HepG2 (cell line): ENCODE measurements at regions not wholly inside any gene's neighbourhood (a gene's known extent, or its start where the extent isn't known, plus 50 kb on each side); places are given as distances from the start of the nearest gene placed in this dataset.

Experiments used
- CREB1 ChIP-seq, 2 experiments: fragments of 450-650 bp in 1 of 2; IDR thresholded peaks; 2 replicates each; pipeline ENCODE4 v1.6.1; 2016 to 2017; ENCODE audit warnings: control low read depth in 1 of 2, mild to moderate bottlenecking in 1 of 2, missing compliant biosample characterization in 1 of 2, missing genetic modification characterization in 1 of 2
- FOXK2 ChIP-seq: fragments of 450-650 bp; IDR thresholded peaks from 2 replicates; pipeline ENCODE4 v1.6.1; 2016
- HIVEP1 ChIP-seq: sonication (generic); formaldehyde crosslinking; IDR thresholded peaks from 2 replicates; pipeline ENCODE4 v1.4.0; 2020; ENCODE audit warnings: mild to moderate bottlenecking, missing genetic modification reagents
- KDM1A ChIP-seq: IDR thresholded peaks from 2 replicates; pipeline ENCODE4 v1.6.1; 2016; ENCODE audit warnings: missing compliant biosample characterization
- KMT2A ChIP-seq: sonication (generic); formaldehyde crosslinking; IDR thresholded peaks from 2 replicates; pipeline ENCODE4 v1.4.0; 2020; ENCODE audit warnings: missing genetic modification reagents
- MTF1 ChIP-seq: sonication (generic); formaldehyde crosslinking; IDR thresholded peaks from 2 replicates; pipeline ENCODE4 v1.5.0; 2020; ENCODE audit warnings: missing genetic modification reagents
- NFYB ChIP-seq: sonication (generic); formaldehyde crosslinking; IDR thresholded peaks from 2 replicates; pipeline ENCODE4 v1.4.0; 2020; ENCODE audit warnings: missing genetic modification reagents
- NRL ChIP-seq: sonication (generic); formaldehyde crosslinking; IDR thresholded peaks from 2 replicates; pipeline ENCODE4 v1.5.0; 2020; ENCODE audit warnings: missing genetic modification reagents, mild to moderate bottlenecking, moderate library complexity, borderline replicate concordance
- PRPF4 ChIP-seq: fragments of 200-400 bp; formaldehyde crosslinking; IDR thresholded peaks from 2 replicates; pipeline ENCODE4 v1.6.1; 2016; ENCODE audit warnings: low read length, low read depth; ENCODE audit not compliant: poor library complexity, severe bottlenecking
- RNF2 ChIP-seq: fragments of 450-650 bp; conservative IDR thresholded peaks from 2 replicates; pipeline ENCODE4 v1.6.1; 2016; ENCODE audit warnings: low read depth
- ZC3H13 ChIP-seq: sonication (generic); formaldehyde crosslinking; IDR thresholded peaks from 2 replicates; pipeline ENCODE4 v1.8.1; 2023; ENCODE audit warnings: mild to moderate bottlenecking, missing genetic modification reagents, moderate library complexity
- ZNF761 ChIP-seq: sonication (generic); formaldehyde crosslinking; conservative IDR thresholded peaks from 2 replicates; pipeline ENCODE4 v1.4.0; 2020; ENCODE audit warnings: mild to moderate bottlenecking, missing genetic modification reagents
- ZNF768 ChIP-seq: sonication (generic); formaldehyde crosslinking; IDR thresholded peaks from 2 replicates; pipeline ENCODE4 v1.4.0; 2020; ENCODE audit warnings: missing genetic modification reagents
- ZZZ3 ChIP-seq: sonication (generic); formaldehyde crosslinking; IDR thresholded peaks from 2 replicates; pipeline ENCODE4 v1.4.0; 2020; ENCODE audit warnings: missing genetic modification reagents, mild to moderate bottlenecking, borderline replicate concordance
- TF ChIP-seq, protein P1 (sequence below): sonication (generic); formaldehyde crosslinking; IDR thresholded peaks from 2 replicates; pipeline ENCODE4 v1.5.1; 2020; ENCODE audit warnings: mild to moderate bottlenecking, missing genetic modification reagents
- TF ChIP-seq, protein P2 (sequence below): sonication (generic); formaldehyde crosslinking; IDR thresholded peaks from 2 replicates; pipeline ENCODE4 v1.5.0; 2020; ENCODE audit warnings: mild to moderate bottlenecking, missing genetic modification reagents, borderline replicate concordance
- TF ChIP-seq, protein P3 (sequence below): sonication (generic); formaldehyde crosslinking; IDR thresholded peaks from 2 replicates; pipeline ENCODE4 v1.5.0; 2020; ENCODE audit warnings: mild to moderate bottlenecking, missing genetic modification reagents, moderate library complexity
- TF ChIP-seq, protein P4 (sequence below): IDR thresholded peaks from 2 replicates; pipeline ENCODE4 v1.6.1; 2016
- TF ChIP-seq, protein P5 (sequence below): sonication (generic); formaldehyde crosslinking; IDR thresholded peaks from 2 replicates; pipeline ENCODE4 v1.9.0; 2022; ENCODE audit warnings: low read depth, missing genetic modification reagents

DNA sequence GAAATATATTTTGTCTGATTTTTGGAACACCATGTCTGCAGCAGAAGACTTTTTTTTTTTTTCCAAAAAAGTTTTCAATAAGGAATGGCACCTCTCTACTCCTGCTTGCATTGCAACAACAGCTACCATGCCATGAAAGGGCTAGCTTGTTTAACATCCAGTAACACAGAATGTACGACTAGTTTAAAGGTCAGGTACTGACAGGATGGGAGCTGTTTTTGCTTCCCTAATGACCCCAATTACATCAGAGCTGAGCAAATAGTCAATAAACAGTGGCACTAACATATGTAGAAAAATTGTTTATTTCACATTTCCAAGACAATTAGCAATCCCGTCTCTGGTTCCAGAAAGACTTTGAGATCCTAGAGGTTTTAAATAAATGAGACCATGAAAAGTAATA, 693.8 kb downstream of the NR2F1-AS1 start (continued):
- TF ChIP-seq CREB1 (IDR thresholded peaks at IDR 0.05), result peak; percentile 38; the same call in 1 of the 2 replicates
- TF ChIP-seq CREB1 (CRISPR knock-in tag; IDR thresholded peaks at IDR 0.05), result peak; percentile 80
- peak; percentile 52; the same call in 1 of the 2 replicates for TF ChIP-seq FOXK2
- no peak for TF ChIP-seq NRL (CRISPR knock-in tag)
- TF ChIP-seq, protein P1, sequence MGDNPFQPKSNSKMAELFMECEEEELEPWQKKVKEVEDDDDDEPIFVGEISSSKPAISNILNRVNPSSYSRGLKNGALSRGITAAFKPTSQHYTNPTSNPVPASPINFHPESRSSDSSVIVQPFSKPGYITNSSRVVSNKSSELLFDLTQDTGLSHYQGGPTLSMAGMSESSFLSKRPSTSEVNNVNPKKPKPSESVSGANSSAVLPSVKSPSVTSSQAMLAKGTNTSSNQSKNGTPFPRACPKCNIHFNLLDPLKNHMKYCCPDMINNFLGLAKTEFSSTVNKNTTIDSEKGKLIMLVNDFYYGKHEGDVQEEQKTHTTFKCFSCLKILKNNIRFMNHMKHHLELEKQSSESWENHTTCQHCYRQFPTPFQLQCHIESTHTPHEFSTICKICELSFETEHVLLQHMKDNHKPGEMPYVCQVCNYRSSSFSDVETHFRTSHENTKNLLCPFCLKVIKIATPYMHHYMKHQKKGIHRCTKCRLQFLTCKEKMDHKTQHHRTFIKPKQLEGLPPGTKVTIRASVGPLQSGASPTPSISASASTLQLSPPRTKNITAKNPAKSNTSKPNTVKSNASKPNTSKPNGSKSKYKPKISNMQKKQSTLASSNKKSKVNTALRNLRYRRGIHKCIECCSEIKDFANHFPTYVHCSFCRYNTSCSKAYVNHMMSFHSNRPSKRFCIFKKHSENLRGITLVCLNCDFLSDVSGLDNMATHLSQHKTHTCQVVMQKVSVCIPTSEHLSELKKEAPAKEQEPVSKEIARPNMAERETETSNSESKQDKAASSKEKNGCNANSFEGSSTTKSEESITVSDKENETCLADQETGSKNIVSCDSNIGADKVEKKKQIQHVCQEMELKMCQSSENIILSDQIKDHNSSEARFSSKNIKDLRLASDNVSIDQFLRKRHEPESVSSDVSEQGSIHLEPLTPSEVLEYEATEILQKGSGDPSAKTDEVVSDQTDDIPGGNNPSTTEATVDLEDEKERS, result 0 out of 2 replicates have a peak, but pooled peaks have one; percentile 61
- TF ChIP-seq ZNF761 (CRISPR knock-in tag), result no peak
- TF ChIP-seq, protein P2, sequence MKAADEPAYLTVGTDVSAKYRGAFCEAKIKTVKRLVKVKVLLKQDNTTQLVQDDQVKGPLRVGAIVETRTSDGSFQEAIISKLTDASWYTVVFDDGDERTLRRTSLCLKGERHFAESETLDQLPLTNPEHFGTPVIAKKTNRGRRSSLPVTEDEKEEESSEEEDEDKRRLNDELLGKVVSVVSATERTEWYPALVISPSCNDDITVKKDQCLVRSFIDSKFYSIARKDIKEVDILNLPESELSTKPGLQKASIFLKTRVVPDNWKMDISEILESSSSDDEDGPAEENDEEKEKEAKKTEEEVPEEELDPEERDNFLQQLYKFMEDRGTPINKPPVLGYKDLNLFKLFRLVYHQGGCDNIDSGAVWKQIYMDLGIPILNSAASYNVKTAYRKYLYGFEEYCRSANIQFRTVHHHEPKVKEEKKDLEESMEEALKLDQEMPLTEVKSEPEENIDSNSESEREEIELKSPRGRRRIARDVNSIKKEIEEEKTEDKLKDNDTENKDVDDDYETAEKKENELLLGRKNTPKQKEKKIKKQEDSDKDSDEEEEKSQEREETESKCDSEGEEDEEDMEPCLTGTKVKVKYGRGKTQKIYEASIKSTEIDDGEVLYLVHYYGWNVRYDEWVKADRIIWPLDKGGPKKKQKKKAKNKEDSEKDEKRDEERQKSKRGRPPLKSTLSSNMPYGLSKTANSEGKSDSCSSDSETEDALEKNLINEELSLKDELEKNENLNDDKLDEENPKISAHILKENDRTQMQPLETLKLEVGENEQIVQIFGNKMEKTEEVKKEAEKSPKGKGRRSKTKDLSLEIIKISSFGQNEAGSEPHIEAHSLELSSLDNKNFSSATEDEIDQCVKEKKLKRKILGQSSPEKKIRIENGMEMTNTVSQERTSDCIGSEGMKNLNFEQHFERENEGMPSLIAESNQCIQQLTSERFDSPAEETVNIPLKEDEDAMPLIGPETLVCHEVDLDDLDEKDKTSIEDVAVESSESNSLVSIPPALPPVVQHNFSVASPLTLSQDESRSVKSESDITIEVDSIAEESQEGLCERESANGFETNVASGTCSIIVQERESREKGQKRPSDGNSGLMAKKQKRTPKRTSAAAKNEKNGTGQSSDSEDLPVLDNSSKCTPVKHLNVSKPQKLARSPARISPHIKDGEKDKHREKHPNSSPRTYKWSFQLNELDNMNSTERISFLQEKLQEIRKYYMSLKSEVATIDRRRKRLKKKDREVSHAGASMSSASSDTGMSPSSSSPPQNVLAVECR (CRISPR knock-in tag), result no peak; the same call in 1 of the 2 replicates
- TF ChIP-seq HIVEP1, result no peak
- TF ChIP-seq, protein P3, sequence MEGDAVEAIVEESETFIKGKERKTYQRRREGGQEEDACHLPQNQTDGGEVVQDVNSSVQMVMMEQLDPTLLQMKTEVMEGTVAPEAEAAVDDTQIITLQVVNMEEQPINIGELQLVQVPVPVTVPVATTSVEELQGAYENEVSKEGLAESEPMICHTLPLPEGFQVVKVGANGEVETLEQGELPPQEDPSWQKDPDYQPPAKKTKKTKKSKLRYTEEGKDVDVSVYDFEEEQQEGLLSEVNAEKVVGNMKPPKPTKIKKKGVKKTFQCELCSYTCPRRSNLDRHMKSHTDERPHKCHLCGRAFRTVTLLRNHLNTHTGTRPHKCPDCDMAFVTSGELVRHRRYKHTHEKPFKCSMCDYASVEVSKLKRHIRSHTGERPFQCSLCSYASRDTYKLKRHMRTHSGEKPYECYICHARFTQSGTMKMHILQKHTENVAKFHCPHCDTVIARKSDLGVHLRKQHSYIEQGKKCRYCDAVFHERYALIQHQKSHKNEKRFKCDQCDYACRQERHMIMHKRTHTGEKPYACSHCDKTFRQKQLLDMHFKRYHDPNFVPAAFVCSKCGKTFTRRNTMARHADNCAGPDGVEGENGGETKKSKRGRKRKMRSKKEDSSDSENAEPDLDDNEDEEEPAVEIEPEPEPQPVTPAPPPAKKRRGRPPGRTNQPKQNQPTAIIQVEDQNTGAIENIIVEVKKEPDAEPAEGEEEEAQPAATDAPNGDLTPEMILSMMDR, result no peak
- TF ChIP-seq RNF2, result no peak
- TF ChIP-seq, protein P4, sequence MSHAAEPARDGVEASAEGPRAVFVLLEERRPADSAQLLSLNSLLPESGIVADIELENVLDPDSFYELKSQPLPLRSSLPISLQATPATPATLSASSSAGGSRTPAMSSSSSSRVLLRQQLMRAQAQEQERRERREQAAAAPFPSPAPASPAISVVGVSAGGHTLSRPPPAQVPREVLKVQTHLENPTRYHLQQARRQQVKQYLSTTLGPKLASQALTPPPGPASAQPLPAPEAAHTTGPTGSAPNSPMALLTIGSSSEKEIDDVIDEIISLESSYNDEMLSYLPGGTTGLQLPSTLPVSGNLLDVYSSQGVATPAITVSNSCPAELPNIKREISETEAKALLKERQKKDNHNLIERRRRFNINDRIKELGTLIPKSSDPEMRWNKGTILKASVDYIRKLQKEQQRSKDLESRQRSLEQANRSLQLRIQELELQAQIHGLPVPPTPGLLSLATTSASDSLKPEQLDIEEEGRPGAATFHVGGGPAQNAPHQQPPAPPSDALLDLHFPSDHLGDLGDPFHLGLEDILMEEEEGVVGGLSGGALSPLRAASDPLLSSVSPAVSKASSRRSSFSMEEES, result peak; percentile 87
- no peak for TF ChIP-seq MTF1 (CRISPR knock-in tag)
- TF ChIP-seq KMT2A (CRISPR knock-in tag), result no peak
- no peak for TF ChIP-seq ZZZ3 (CRISPR knock-in tag)
- no peak for TF ChIP-seq PRPF4
- TF ChIP-seq NFYB, result no peak
- TF ChIP-seq ZNF768 (CRISPR knock-in tag), result no peak
- TF ChIP-seq, protein P5, sequence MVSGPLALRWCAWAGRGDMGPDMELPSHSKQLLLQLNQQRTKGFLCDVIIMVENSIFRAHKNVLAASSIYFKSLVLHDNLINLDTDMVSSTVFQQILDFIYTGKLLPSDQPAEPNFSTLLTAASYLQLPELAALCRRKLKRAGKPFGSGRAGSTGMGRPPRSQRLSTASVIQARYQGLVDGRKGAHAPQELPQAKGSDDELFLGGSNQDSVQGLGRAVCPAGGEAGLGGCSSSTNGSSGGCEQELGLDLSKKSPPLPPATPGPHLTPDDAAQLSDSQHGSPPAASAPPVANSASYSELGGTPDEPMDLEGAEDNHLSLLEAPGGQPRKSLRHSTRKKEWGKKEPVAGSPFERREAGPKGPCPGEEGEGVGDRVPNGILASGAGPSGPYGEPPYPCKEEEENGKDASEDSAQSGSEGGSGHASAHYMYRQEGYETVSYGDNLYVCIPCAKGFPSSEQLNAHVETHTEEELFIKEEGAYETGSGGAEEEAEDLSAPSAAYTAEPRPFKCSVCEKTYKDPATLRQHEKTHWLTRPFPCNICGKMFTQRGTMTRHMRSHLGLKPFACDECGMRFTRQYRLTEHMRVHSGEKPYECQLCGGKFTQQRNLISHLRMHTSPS, result no peak
- no peak for TF ChIP-seq ZC3H13 (CRISPR knock-in tag)
- no peak for TF ChIP-seq KDM1A (CRISPR knock-in tag)
